Eye (tissue), 1 donor: ENCODE measurements at regions not wholly inside any gene's neighbourhood (a gene's known extent, or its start where the extent isn't known, plus 50 kb on each side); places are given as distances from the start of the nearest gene placed in this dataset.
"Not testable (repeated sequence)": the region's sequence is repeated elsewhere in the genome, so short reads cannot be mapped to it uniquely, and the experiment has no call there.

Experiments used
- DNase-seq: peaks from one replicate; pipeline ENCODE4 v3.0.0-alpha.2; 2015

DNA sequence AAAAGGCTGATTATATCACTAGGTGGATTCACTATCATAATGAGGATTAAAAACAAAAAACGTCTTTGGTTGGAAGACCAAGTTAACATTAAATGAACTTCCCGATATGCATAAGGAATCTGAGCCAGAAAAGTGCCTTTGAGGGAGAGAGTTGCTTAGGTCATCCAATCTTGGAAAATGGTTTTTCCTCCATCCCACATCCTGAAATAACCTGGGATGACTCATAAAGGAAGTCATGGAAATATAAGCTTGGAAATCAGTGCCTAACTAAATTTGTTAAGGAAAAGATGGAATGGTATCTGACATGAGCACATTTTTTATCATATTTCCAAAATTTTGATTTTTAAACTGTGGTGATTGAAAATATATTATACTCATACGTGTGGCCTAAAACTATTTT lies 66.0 kb downstream of the KBTBD8 start:
- DNase-seq: no peak

DNA sequence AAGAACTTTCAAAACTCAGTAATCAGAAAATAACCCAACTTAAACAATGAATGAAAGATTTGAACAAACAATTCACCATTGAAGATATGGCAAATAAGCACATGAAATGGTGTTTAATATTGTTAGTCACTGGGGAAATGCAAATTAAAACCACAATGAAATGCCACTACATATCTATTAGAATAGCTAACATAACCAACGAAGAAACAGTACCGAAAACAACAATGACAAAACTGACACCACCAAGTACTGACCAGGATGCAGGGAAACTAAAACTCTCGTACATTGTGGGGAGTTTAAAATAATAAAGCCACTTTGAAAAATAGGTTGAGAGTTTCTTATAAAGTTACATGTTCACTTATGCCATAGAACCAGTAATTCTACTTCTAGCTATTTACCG lies 69.1 kb downstream of the KBTBD8 start:
- DNase-seq: no peak

DNA sequence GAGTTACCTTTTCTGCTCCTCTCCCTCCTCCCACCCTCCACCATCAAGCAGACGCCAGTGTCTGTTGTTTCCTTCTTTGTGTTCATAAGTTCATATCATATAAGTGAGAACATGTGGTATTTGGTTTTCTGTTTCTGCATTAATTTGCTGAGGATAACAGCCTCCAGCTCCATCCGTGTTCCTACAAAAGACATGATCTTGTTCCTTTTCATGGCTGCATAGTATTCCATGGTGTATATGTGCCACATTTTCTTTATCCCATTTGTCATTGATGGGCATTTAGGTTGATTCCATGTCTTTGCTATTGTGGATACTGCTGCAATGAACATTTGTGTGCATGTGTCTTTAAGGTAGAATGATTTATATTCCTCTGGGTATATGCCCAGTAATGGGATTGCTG lies 74.5 kb downstream of the KBTBD8 start:
- not testable (repeated sequence) for DNase-seq

DNA sequence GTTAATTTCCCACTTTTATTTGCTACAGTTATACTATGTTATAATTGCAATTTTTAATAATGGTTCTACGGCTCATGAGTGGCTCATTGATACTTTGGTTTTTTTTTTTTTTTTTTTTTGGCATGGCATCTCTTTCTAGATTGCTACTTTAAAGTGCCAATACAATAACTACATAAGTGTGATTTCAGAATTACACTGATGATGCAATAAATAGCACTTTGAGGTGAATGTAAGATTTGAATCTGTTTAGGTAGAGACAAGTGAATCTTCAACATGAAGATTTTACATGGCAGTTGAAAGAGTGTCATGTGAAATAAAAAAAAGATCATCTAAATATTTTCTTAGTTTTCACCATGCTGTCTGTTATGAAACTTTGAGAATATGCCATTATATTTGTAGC lies 75.7 kb downstream of the KBTBD8 start:
- DNase-seq: no peak

DNA sequence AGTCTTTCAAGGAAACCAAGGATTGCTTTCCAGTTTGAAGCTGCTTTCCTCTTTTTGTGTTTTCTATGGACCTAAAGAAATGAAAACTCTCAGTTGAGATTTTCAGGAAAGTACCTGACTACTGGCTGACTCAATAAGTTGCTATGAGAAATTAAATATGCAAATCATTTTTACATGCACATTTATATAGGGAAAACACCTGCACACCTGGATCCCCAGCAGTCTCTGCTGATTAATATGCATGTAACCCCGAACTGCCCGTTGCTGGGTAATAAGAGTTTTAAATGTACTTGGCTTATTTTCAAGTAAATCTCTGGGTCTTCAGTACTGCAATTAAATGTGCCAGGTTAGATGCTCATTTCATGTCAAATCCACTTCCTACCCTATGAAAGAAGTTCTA lies 77.2 kb downstream of the KBTBD8 start:
- no peak for DNase-seq

DNA sequence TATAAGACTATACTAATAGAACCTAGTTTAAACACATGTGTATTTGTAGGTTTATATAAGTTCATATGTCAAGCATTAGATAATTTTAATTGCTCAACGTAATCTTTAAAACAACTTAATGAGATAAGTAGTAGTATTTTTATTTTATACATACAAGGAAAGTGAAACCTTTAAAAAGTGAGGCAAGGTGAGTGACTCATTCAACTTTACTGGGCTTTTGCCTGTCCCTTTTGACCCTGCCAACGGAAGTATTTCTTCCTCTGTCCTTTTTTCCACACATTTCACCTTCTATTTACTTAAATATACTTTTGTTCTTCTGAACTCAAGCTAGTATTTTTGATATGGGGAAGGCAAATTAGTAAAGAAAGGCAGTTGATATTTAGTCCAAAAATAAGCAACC lies 78.5 kb downstream of the KBTBD8 start:
- DNase-seq: no peak

DNA sequence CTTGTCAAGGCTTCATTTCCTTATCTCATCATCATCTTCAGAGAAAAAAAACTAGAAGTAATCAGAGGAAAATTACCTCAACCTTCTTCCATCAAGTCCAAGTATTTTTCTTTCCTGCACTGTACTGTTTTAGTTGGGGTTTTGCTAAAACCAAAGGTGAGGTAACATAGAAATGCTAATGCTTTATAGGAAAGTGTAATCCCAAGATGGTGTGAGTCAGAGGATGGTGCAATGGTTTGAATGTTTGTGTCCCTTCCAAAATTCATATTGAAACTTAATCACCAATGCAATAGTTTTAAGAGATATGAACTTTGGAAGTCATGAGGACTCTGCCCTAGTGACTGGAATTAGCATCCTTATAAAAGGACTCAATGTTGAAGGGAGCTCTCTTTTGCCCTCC lies 79.5 kb downstream of the KBTBD8 start:
- DNase-seq: no peak

DNA sequence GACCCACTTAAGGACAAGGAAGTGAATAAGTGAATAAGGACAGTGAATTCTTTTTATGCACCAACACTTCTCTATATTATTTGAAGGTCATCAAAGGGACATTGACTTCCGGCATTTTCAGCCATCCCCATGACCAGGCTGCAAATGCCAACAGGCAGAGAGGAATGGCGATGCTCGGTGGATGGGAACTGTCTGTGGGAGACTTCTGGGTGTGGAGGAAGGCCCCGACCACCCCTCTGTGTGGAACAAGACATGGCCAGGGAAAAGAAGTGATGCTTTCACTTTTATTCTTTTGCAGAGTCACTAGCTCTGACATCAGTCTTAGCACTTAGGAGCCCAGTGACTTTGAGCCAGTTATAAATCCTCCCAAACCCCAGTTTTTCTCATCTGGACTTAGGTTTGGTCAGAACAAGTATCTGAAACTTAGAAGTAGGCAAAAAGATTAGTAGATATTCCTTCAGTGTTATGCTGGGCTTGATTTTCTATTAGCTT lies 84.5 kb downstream of the KBTBD8 start:
- DNase-seq: no peak

DNA sequence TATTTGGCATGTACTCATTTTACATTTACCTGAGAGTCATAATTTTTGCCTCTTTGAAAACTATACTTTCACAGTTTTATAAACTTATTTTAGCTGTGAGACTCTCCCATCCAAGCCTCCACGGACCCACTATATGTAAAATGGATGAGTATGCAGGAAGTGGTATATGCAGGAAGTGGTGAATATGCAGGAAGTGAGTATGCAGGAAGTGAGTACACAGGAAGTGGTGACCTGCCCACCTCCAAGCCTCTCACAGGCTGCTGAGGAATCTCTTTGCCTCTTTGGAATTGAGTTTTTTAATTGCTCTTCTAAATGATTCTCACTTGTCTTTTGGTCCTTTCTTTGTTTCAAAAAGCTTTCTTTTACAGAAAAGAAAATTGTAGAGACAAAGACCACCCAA lies 85.2 kb downstream of the KBTBD8 start:
- no peak for DNase-seq

DNA sequence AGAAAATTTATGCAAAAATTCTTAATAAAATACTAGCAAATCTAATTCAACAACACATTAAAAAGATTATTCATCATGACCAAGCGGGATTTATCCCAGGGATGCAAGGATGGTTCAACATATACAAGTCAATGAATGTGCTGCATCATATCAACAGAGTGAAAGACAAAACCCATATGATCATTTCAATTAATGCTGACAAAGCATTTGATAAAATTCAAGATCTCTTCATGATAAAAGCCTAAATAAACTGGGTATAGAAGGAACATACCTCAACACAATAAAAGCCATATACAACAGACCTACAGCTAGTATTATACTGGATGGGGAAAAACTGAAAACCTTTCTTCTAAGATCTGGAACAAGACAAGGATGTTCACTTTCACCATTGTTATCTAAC lies 89.7 kb downstream of the KBTBD8 start:
- DNase-seq: no peak

DNA sequence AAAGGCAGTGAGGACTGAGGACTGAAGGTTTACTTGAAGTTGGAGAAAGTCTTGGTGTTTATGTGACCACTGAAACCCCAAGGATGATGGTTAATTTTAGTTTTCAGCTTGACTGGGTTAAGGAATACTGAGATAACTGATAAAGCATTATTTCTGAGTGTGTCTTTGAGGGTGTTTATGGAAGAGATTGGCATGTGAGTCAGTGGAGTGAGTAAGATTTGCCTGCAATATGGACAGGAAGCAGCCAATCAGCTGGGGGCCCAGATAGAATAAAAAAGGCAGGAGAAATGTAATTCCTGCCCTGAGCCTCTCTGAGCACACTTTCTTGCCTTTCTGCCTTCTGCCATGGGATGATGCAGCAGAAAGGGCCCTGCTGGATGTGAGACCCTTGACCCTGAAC lies 92.4 kb downstream of the KBTBD8 start:
- no peak for DNase-seq

DNA sequence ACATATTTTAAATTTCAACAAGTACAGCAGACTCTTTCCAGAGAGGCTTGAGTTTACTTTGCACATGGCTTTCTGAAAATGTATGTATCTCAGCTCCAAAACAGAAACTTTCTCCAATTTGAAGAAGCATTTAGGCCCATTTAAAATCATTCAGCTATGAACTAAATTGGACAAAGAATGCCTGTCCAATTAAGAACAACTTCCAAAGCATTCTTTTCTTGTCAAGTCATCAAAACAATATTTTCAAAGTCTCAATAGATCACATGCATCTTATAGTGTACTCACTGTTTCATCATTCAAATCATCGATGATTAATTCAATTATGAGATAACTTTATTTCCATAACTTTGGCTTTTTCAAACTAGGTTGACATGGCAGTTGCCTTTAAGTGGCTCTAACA lies 95.2 kb downstream of the KBTBD8 start:
- peak; percentile 72 for DNase-seq

DNA sequence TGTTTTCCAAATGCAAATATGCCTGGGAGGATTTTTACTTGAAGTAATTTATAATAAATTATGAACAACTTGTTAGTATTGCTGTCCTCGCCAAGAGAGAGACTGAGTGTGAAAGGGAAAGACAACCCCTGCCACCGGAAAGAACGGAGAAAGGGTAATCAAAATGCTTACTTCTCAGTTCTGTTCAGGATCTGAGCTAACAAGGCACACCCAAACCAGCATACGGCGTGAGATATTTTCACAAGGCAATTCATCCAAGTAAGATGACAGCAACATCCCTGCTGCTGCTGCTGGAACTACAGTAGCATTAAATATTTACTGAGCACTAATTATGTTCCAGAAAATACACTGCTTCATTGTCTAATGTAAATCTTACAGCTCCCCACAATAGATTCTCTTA lies 96.1 kb downstream of the KBTBD8 start:
- peak; percentile 29 for DNase-seq

DNA sequence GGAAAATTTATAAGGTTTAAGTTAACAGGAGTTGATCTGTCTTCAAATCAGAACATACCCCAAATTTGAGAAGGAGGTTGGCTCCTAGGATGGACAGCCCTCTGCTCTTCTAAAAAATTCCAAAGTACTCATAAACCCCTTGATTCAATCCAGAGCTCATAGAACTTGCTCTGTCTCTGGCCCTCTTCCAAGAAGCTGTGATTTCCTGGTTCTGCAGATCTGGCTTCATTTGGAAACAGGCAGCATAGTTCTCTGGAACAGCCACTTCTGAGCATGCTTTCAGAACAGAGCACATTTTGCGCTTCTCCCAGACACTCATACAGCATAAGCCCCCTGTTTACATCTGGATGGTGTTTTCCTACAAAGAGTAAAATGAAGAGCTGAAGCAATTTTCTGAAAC lies 96.7 kb downstream of the KBTBD8 start:
- peak; percentile 54 for DNase-seq

DNA sequence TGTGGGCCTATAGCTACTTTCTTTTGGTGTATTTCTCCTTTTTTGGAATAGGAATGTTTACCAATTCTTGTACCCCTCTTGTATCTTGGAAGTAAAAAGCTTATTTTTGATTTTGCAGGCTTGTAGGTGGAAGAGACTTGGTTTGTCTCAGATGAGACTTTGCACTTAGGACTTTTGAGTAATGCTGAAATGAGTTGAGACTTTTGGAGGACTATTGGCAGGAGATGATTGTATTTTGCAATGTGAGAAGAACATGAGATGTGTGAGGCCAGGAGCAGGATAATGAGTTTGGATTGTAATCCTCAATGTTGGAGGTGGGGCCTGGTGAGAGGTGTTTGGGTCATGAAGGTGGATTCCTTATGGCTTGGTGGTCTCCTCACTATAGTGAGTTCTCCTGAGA lies 106.3 kb downstream of the KBTBD8 start:
- no peak for DNase-seq

DNA sequence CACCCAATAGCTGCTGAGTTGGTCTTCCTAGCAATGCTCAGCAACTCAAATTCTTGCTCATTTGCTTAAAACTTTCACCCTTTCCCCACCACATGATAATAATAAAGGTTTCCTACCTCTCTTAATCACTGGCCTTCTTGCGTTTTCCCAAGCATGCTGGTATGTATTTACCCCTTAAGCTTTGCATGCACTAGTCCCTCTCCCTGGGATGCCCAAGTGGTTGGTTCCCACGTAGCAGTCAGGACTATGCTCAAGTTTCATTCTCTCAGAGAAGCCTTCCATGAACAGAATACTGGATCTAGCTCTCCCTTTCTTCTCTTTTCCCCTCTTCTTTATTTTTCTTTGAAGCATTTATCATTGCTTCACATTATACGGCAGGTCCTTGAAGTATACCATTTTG lies 108.8 kb downstream of the KBTBD8 start:
- DNase-seq: no peak

DNA sequence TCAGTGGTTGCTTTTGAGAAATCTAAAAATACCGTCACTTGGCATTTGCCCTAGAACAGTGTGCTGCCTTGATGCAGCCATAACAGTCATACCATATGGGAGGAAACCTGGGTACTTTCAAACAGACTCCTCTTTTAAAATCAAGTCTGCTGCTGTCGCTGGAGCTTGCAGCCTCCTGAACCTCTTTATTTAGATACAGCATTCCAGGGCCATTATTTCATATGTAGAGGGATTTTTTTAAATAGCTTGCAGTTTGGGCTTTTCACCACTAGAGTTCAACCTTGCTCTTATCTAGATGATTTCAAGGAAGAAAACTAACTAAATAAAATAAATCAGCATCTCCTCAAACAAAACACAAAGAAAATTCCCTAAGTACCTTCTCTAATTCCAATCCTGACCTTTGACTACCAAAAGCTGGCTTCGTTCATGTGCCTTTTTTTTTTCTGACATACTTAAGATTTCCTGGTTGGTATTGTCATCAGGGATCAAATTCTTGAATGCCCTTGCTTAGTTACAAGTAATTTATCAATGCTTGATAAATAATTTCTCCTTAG lies 111.6 kb downstream of the KBTBD8 start:
- peak; percentile 82 for DNase-seq

DNA sequence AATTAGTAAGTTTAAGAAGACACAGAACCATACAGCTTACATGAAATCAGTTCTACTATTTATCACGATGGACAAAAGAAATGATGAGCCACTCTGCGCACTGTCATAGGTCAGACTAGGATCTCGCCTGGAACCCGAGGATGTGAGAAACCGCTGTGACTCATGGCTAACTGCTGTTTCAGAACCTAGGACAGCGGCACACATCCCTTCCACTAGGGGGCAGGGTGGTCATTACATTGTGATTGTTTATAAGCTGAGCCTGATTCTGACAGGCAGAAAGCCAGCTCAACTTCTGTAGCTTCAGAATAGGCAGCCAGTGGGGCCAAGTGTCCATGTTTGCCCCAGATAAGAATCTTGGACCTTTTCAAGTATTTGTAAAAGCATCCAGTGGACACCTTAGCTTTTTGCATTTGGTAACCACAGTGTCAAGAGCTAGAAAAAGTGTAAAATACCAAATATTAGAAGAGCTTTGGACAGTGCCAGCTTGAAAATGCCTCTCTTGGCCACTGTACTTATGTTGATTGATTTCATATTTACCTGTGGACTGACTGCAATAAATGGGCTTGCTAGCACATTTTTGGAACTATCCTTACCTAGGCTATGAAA lies 115.8 kb downstream of the KBTBD8 start:
- peak; percentile 97 for DNase-seq

DNA sequence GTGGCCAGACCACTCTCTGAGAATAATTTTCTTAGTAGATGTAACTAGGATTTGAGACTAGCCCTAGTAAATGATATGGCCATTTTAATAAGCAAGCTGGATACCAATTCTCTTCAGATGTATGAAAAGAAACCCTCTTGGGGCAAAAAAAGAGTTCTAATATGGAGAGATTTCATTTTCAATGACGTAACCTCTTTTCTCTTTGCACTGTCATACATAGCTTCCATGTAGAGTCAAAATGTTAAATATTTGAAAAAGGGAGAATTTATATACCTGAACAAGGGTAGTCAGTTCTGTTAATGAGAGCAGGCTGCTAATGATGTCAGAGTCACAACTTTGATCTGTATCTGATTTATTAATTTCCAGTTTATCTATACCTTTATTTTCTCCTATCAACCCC lies 120.0 kb downstream of the KBTBD8 start:
- no peak for DNase-seq

DNA sequence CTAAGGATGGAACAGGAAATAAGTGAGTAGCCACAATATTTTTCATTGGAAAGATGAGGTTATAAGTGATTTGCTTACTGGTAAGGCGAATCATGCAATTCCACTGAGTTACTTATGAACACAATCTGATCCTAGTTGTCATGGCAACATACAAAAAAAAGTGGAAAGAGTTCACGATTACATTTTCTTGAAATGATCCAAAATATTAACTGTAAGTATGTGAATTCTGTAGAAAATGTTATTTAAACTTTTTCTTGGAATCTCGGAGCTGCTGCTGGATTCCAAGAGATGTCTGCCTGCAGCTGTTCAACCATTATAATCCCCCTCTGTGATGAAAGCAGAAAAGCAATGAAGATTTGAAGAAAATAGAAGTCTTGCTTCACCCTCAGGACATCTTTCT lies 120.5 kb downstream of the KBTBD8 start:
- DNase-seq: peak; percentile 46

DNA sequence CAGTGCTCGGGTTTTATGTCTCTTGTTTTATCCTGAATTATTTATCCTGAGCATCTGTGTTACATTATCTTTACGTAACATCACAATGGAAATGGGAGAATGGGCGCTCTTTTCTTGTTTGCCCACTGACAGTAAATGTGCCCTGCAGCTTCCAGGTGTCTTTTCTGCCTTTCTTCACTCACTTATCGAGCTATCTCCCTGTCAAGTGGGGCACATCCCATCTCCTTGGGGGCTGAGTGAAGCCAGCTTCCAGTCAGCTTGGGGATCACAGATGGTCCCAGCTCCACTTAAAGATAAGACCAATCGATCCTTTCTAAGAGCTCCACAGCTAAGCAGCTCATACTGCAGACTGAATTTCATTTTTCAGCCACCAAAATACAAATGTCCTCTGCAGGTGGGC lies 125.8 kb downstream of the KBTBD8 start:
- peak; percentile 69 for DNase-seq

DNA sequence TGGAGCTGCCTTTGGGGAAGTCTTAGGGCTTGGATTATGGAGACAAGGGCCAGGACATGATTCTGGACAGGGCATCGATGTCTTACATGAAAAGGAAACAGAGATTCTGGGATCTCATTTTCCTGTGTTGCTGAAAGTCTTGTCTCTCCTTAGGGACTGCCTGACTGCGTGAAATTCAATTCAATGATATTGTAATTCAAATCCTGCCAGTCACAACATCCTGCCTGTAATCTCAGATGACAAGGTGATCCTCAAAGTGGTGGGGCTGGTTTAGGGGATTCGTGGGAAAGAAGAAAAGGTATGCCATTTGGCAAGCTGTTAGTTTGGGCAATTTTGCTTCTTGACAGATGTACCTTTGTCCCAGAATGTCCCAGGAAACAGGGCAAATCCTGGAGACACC lies 129.1 kb downstream of the KBTBD8 start:
- DNase-seq: no peak

DNA sequence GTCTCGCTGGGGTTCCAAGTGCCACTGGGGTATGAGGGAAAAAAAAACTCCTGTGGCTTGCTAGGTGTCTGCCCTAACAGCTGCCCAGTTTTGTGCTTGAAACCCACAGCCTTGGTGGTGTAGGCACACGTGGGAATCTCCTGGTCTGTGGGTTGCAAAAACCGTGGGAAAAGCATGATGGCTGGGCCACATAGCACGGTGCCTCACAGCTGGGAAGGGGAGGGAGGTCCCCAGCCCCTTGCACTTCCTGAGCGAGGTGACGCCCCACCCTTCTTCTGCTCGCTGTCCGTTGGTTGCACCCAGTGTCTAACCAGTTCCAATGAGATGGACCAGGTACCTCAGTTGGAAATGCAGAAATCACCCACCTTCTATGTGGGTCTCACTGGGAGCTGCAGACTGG lies 144.3 kb downstream of the KBTBD8 start:
- DNase-seq: no peak

DNA sequence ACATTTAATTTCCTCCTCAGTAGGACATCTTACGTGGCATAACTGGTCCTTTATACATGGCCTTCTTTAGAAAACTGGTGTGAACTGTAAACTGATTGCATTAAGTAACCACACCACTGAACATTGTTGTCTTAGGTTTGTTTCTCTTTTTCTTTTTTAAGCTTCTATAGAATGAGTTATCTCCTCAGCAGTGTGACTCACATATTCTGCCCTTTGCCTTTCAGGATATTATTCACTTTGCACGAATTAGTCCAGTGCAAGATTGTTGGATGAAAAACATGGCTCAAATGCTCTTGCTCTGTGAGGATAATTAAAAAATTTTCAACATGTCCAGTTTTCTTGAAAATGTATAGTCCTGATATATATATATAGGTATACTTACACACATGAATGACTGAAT lies 147.6 kb downstream of the KBTBD8 start:
- no peak for DNase-seq

DNA sequence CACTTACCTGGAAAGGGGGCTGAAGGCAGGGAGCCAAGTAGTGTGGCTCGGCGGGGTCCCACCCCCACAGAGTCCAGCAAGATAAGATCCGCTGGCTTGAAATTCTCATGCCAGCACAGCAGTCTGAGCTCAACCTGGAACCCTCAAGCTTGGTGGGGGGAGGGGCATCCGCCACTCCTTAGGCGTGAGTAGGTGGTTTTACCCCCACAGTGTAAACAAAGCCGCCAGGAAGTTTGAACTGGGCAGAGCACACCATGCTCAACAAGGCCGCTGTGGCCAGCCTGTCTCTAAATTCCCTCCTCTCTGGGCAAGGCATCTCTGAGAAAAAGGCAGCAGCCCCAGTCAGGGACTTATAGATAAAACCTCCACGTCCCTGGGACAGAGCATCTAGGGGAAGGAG lies 156.3 kb downstream of the KBTBD8 start:
- no peak for DNase-seq
